Vagina (tissue), 2 donors: ENCODE measurements at regions not wholly inside any gene's neighbourhood (a gene's known extent, or its start where the extent isn't known, plus 50 kb on each side); places are given as distances from the start of the nearest gene placed in this dataset.

Experiments
- CTCF ChIP-seq, 3 experiments: fragments of 450-650 bp in 2 of 3; fragments of 200-600 bp in 1 of 3; sonication (generic) in 1 of 3; IDR thresholded peaks; one replicate each; pipeline ENCODE4 v1.5.1; 2017 to 2019; ENCODE audit warnings: antibody characterized with exemption in 3 of 3, mild to moderate bottlenecking in 2 of 3, moderate library complexity in 2 of 3
- POLR2A ChIP-seq, 2 donors: fragments of 450-650 bp; IDR thresholded peaks; one replicate each; pipeline ENCODE4 v1.6.1; 2017; ENCODE audit warnings: antibody characterized with exemption in 2 of 2, mild to moderate bottlenecking in 2 of 2, moderate library complexity in 2 of 2

GRCh38 chr18:67408240-67408639 is 108.3 kb downstream of the DSEL start:
- TF ChIP-seq CTCF (IDR thresholded peaks at IDR 0.05) (no peak), POLR2A (IDR thresholded peaks at IDR 0.05) (no peak)
